ENCODE measurements at regions not wholly inside any gene's neighbourhood (a gene's known extent, or its start where the extent isn't known, plus 50 kb on each side); places are given as distances from the start of the nearest gene placed in this dataset.

DNA sequence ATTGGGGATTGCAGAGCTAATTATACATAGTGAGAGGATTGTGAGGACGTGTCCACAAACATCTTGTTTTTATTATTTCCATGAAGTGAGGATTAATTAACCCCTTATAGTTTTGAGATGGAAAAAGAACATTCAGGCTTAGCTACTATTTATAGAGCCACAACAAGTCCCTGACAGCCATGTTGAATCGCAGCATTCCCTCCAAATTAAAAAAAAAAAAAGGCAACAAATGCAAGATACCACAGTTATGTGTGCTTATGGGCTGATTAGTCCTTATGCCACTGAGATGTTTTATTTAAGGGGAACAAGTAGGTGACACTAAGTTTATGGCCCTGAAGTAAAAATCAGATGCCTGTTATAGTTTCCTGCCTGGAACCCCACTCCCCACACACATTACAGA is 350.3 kb downstream of the GPAM start:
- TF ChIP-seq EZH2phosphoT487 (IDR thresholded peaks at IDR 0.05; ENCODE audit: unreplicated experiment) (no peak), POLR2AphosphoS5 (IDR thresholded peaks at IDR 0.05; ENCODE audit: low read depth) (no peak), NANOG (IDR thresholded peaks at IDR 0.05; ENCODE audit: borderline replicate concordance) (no peak), EZH2 (IDR thresholded peaks at IDR 0.05; ENCODE audit: low read depth, unreplicated experiment) (no peak), JUNB (IDR thresholded peaks at IDR 0.05; ENCODE audit: unreplicated experiment) (no peak), CREB1 (CRISPR knock-in tag; IDR thresholded peaks at IDR 0.05; ENCODE audit: low read depth) (no peak), STAT1 (IDR thresholded peaks at IDR 0.05; ENCODE audit: unreplicated experiment) (no peak), ZNF114 (CRISPR knock-in tag; IDR thresholded peaks at IDR 0.05) (no peak), ZNF331 (CRISPR knock-in tag; IDR thresholded peaks at IDR 0.05; ENCODE audit: low read depth) (no peak)
- TF ChIP-seq, protein P1, sequence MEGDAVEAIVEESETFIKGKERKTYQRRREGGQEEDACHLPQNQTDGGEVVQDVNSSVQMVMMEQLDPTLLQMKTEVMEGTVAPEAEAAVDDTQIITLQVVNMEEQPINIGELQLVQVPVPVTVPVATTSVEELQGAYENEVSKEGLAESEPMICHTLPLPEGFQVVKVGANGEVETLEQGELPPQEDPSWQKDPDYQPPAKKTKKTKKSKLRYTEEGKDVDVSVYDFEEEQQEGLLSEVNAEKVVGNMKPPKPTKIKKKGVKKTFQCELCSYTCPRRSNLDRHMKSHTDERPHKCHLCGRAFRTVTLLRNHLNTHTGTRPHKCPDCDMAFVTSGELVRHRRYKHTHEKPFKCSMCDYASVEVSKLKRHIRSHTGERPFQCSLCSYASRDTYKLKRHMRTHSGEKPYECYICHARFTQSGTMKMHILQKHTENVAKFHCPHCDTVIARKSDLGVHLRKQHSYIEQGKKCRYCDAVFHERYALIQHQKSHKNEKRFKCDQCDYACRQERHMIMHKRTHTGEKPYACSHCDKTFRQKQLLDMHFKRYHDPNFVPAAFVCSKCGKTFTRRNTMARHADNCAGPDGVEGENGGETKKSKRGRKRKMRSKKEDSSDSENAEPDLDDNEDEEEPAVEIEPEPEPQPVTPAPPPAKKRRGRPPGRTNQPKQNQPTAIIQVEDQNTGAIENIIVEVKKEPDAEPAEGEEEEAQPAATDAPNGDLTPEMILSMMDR (conservative IDR thresholded peaks at IDR 0.05; ENCODE audit: low read depth in 2 of 2), result no peak
- TF ChIP-seq, protein P2, sequence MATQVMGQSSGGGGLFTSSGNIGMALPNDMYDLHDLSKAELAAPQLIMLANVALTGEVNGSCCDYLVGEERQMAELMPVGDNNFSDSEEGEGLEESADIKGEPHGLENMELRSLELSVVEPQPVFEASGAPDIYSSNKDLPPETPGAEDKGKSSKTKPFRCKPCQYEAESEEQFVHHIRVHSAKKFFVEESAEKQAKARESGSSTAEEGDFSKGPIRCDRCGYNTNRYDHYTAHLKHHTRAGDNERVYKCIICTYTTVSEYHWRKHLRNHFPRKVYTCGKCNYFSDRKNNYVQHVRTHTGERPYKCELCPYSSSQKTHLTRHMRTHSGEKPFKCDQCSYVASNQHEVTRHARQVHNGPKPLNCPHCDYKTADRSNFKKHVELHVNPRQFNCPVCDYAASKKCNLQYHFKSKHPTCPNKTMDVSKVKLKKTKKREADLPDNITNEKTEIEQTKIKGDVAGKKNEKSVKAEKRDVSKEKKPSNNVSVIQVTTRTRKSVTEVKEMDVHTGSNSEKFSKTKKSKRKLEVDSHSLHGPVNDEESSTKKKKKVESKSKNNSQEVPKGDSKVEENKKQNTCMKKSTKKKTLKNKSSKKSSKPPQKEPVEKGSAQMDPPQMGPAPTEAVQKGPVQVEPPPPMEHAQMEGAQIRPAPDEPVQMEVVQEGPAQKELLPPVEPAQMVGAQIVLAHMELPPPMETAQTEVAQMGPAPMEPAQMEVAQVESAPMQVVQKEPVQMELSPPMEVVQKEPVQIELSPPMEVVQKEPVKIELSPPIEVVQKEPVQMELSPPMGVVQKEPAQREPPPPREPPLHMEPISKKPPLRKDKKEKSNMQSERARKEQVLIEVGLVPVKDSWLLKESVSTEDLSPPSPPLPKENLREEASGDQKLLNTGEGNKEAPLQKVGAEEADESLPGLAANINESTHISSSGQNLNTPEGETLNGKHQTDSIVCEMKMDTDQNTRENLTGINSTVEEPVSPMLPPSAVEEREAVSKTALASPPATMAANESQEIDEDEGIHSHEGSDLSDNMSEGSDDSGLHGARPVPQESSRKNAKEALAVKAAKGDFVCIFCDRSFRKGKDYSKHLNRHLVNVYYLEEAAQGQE (IDR thresholded peaks at IDR 0.05; ENCODE audit: unreplicated experiment), result no peak
- TF ChIP-seq, protein P3, sequence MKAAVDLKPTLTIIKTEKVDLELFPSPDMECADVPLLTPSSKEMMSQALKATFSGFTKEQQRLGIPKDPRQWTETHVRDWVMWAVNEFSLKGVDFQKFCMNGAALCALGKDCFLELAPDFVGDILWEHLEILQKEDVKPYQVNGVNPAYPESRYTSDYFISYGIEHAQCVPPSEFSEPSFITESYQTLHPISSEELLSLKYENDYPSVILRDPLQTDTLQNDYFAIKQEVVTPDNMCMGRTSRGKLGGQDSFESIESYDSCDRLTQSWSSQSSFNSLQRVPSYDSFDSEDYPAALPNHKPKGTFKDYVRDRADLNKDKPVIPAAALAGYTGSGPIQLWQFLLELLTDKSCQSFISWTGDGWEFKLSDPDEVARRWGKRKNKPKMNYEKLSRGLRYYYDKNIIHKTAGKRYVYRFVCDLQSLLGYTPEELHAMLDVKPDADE (IDR thresholded peaks at IDR 0.05), result no peak
- TF ChIP-seq, protein P4, sequence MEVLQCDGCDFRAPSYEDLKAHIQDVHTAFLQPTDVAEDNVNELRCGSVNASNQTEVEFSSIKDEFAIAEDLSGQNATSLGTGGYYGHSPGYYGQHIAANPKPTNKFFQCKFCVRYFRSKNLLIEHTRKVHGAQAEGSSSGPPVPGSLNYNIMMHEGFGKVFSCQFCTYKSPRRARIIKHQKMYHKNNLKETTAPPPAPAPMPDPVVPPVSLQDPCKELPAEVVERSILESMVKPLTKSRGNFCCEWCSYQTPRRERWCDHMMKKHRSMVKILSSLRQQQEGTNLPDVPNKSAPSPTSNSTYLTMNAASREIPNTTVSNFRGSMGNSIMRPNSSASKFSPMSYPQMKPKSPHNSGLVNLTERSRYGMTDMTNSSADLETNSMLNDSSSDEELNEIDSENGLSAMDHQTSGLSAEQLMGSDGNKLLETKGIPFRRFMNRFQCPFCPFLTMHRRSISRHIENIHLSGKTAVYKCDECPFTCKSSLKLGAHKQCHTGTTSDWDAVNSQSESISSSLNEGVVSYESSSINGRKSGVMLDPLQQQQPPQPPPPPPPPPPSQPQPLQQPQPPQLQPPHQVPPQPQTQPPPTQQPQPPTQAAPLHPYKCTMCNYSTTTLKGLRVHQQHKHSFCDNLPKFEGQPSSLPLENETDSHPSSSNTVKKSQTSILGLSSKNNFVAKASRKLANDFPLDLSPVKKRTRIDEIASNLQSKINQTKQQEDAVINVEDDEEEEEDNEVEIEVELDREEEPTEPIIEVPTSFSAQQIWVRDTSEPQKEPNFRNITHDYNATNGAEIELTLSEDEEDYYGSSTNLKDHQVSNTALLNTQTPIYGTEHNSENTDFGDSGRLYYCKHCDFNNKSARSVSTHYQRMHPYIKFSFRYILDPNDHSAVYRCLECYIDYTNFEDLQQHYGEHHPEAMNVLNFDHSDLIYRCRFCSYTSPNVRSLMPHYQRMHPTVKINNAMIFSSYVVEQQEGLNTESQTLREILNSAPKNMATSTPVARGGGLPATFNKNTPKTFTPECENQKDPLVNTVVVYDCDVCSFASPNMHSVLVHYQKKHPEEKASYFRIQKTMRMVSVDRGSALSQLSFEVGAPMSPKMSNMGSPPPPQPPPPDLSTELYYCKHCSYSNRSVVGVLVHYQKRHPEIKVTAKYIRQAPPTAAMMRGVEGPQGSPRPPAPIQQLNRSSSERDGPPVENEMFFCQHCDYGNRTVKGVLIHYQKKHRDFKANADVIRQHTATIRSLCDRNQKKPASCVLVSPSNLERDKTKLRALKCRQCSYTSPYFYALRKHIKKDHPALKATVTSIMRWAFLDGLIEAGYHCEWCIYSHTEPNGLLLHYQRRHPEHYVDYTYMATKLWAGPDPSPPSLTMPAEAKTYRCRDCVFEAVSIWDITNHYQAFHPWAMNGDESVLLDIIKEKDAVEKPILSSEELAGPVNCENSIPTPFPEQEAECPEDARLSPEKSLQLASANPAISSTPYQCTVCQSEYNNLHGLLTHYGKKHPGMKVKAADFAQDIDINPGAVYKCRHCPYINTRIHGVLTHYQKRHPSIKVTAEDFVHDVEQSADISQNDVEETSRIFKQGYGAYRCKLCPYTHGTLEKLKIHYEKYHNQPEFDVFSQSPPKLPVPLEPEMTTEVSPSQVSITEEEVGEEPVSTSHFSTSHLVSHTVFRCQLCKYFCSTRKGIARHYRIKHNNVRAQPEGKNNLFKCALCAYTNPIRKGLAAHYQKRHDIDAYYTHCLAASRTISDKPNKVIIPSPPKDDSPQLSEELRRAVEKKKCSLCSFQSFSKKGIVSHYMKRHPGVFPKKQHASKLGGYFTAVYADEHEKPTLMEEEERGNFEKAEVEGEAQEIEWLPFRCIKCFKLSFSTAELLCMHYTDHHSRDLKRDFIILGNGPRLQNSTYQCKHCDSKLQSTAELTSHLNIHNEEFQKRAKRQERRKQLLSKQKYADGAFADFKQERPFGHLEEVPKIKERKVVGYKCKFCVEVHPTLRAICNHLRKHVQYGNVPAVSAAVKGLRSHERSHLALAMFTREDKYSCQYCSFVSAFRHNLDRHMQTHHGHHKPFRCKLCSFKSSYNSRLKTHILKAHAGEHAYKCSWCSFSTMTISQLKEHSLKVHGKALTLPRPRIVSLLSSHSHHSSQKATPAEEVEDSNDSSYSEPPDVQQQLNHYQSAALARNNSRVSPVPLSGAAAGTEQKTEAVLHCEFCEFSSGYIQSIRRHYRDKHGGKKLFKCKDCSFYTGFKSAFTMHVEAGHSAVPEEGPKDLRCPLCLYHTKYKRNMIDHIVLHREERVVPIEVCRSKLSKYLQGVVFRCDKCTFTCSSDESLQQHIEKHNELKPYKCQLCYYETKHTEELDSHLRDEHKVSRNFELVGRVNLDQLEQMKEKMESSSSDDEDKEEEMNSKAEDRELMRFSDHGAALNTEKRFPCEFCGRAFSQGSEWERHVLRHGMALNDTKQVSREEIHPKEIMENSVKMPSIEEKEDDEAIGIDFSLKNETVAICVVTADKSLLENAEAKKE (CRISPR knock-in tag; IDR thresholded peaks at IDR 0.05), result no peak
